WERI-Rb-1 (cell line): ENCODE measurements at regions not wholly inside any gene's neighbourhood (a gene's known extent, or its start where the extent isn't known, plus 50 kb on each side); places are given as distances from the start of the nearest gene placed in this dataset.

Experiments used
- DNase-seq: peaks from one replicate; pipeline ENCODE4 v3.0.0-alpha.2; 2020
- H3K27ac ChIP-seq: fragments of 250-450 bp; sonication (Bioruptor Pico); 2 replicates; pipeline ENCODE4 v1.5.1; 2020; ENCODE audit warnings: mild to moderate bottlenecking, moderate library complexity
- H3K27me3 ChIP-seq: fragments of 250-450 bp; sonication (Bioruptor Pico); 2 replicates; pipeline ENCODE4 v1.5.1; 2021; ENCODE audit warnings: mild to moderate bottlenecking, low read depth, moderate library complexity; ENCODE audit not compliant: insufficient read depth, severe bottlenecking
- H3K36me3 ChIP-seq: fragments of 250-450 bp; sonication (Bioruptor Pico); 2 replicates; pipeline ENCODE4 v1.5.1; 2020; ENCODE audit warnings: mild to moderate bottlenecking, moderate library complexity
- H3K4me3 ChIP-seq: 2 replicates; pipeline ENCODE4 v1.5.1; 2011; ENCODE audit warnings: low read depth, mild to moderate bottlenecking, control low read depth, low read length
- H3K9me3 ChIP-seq: fragments of 250-450 bp; sonication (Bioruptor Pico); 2 replicates; pipeline ENCODE4 v1.5.1; 2021; ENCODE audit warnings: mild to moderate bottlenecking, moderate library complexity; ENCODE audit not compliant: severe bottlenecking
- CTCF ChIP-seq: IDR thresholded peaks from 2 replicates; pipeline ENCODE4 v1.5.1; 2011; ENCODE audit warnings: low read depth, mild to moderate bottlenecking, control low read depth, inconsistent platforms, low read length

DNA sequence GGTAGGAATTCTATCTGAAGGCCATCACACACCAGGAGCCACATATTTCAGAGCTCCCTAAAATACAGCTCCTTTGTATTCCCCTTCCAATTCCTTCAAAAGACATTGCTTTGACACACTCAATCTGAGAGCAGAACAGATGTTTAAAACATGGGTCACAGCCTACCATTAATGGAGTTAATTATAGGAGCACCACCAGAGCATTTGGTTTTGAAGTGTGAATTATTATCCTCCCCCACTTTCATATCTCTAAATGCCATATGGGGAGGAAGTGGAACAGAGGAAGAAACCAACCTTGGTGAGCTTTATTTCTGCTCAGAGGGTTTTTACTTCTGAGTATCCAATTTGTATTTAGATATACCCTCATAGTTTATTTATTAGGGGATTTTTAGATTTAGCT, 50.7 kb upstream of the TNFRSF21 start:
- TF ChIP-seq CTCF, result no peak
- Histone ChIP-seq H3K36me3 (no peaks in the 10 kb centered on the region), H3K27me3 (no peaks in the 10 kb centered on the region), H3K4me3 (no peak overlapping the region), H3K9me3 (no peaks in the 10 kb centered on the region), H3K27ac (no peak overlapping the region)
- DNase-seq, result no peak

- Histone ChIP-seq H3K9me3 (no peaks in the 10 kb centered on the region), H3K27ac (no peak overlapping the region), H3K36me3 (no peaks in the 10 kb centered on the region), H3K27me3 (no peaks in the 10 kb centered on the region), H3K4me3 (no peak overlapping the region)
- no peak for DNase-seq
- TF ChIP-seq CTCF, result no peak
Observed at GRCh38 chr6:47362857-47363461, 53.3 kb upstream of the TNFRSF21 start.

- Histone ChIP-seq H3K4me3 (no peak overlapping the region), H3K36me3 (no peaks in the 10 kb centered on the region), H3K27ac (no peak overlapping the region), H3K27me3 (no peaks in the 10 kb centered on the region), H3K9me3 (no peaks in the 10 kb centered on the region)
- TF ChIP-seq CTCF, result no peak
- no peak for DNase-seq
Observed at GRCh38 chr6:47363736-47364135, 54.0 kb upstream of the TNFRSF21 start.

GRCh38 chr6:47366335-47366890, 56.7 kb upstream of the TNFRSF21 start:
- no peak overlapping the region for H3K27ac ChIP-seq
- H3K36me3 ChIP-seq, result no peaks in the 10 kb centered on the region
- H3K4me3 ChIP-seq, result no peak overlapping the region
- no peak for DNase-seq
- TF ChIP-seq CTCF, result no peak
- H3K9me3 ChIP-seq, result no peaks in the 10 kb centered on the region
- H3K27me3 ChIP-seq, result no peaks in the 10 kb centered on the region

DNA sequence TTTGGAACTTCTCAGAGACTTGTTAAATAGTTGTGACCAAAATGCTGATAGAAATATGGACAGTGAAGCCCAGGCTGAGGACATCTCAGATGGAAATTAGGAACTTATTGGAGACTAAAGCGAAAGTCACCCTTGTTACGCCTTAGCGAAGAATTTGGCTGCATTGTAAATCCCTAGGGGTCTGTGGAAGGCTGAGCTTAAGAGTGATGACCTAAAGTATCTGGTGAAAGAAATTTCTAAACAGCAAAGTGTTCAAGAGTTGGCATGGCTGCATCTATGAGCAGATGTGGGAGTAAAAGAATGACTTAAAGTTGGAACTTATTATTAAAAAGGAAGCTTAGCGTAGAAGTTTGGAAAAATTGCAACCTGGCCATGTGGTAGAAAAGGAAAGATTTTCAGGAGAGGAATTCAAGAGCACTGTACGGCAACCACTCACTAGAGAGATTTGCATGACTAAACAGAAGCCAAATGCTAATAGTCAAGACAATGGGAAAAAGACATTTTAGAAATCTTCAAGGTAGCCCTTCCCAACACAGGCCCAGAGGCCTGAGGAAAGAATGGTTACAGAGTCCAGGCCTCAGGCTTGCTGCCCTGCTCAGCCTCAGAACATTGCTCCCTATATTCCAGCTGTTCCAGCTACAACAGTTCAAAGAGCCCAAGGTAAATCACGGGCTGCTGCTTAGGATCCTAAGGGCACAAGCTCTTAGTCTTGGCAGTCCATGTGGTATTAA, 61.6 kb upstream of the TNFRSF21 start:
- Histone ChIP-seq H3K27me3 (no peaks in the 10 kb centered on the region), H3K4me3 (no peak overlapping the region), H3K36me3 (no peaks in the 10 kb centered on the region), H3K9me3 (no peaks in the 10 kb centered on the region), H3K27ac (no peak overlapping the region)
- no peak for DNase-seq
- no peak for TF ChIP-seq CTCF

- Histone ChIP-seq H3K27me3 (no peaks in the 10 kb centered on the region), H3K9me3 (no peaks in the 10 kb centered on the region), H3K36me3 (no peaks in the 10 kb centered on the region), H3K4me3 (no peak overlapping the region), H3K27ac (no peak overlapping the region)
- no peak for DNase-seq
- TF ChIP-seq CTCF, result no peak
Observed at GRCh38 chr6:47371870-47372255, 62.2 kb upstream of the TNFRSF21 start.
